KMS-11 (cell line): ENCODE measurements at regions not wholly inside any gene's neighbourhood (a gene's known extent, or its start where the extent isn't known, plus 50 kb on each side); places are given as distances from the start of the nearest gene placed in this dataset.
"Not testable (repeated sequence)": the region's sequence is repeated elsewhere in the genome, so short reads cannot be mapped to it uniquely, and the experiment has no call there.

Source experiments
- H2AFZ ChIP-seq: fragments of 200-600 bp; sonication (generic); 2 replicates; pipeline ENCODE4 v1.6.1; 2016; ENCODE audit warnings: antibody characterized with exemption, mixed run types, low read depth
- H3K27ac ChIP-seq: fragments of 200-600 bp; sonication (generic); 2 replicates; pipeline ENCODE4 v1.6.1; 2016; ENCODE audit warnings: mild to moderate bottlenecking, mixed run types
- H3K27me3 ChIP-seq: fragments of 200-600 bp; sonication (generic); 2 replicates; pipeline ENCODE4 v1.6.1; 2017; ENCODE audit warnings: mild to moderate bottlenecking, low read depth, mixed run types, moderate library complexity; ENCODE audit not compliant: insufficient read depth
- H3K36me3 ChIP-seq: fragments of 200-600 bp; sonication (generic); 2 replicates; pipeline ENCODE4 v1.6.1; 2017; ENCODE audit warnings: mild to moderate bottlenecking, mixed run types; ENCODE audit not compliant: insufficient read depth
- H3K4me1 ChIP-seq: fragments of 200-600 bp; sonication (generic); 2 replicates; pipeline ENCODE4 v1.6.1; 2016; ENCODE audit warnings: mild to moderate bottlenecking, low read depth, mixed run types; ENCODE audit not compliant: poor library complexity, severe bottlenecking
- H3K4me2 ChIP-seq: fragments of 200-600 bp; sonication (generic); 2 replicates; pipeline ENCODE4 v1.7.0; 2016; ENCODE audit warnings: mild to moderate bottlenecking, mixed run types
- H3K4me3 ChIP-seq: fragments of 200-600 bp; sonication (generic); IDR thresholded peaks from 2 replicates; pipeline ENCODE4 v1.6.1; 2017; ENCODE audit warnings: low read depth, low read length, mixed read lengths; ENCODE audit not compliant: insufficient read depth
- H3K79me2 ChIP-seq: fragments of 200-600 bp; sonication (generic); 2 replicates; pipeline ENCODE4 v1.6.1; 2016; ENCODE audit warnings: low read depth, mixed run types; ENCODE audit not compliant: insufficient read depth
- H3K9ac ChIP-seq: fragments of 200-600 bp; sonication (generic); 2 replicates; pipeline ENCODE4 v1.6.1; 2016; ENCODE audit warnings: mild to moderate bottlenecking, mixed run types
- H4K20me1 ChIP-seq: fragments of 200-600 bp; sonication (generic); 2 replicates; pipeline ENCODE4 v1.6.1; 2016; ENCODE audit warnings: mild to moderate bottlenecking, mixed run types; ENCODE audit not compliant: insufficient read depth
- TF ChIP-seq, protein P1 (sequence below): fragments of 200-600 bp; sonication (generic); conservative IDR thresholded peaks from 2 replicates; pipeline ENCODE4 v1.6.1; 2017; ENCODE audit warnings: low read depth, mild to moderate bottlenecking, antibody characterized with exemption, low read length, moderate library complexity, mixed read lengths

- no peak overlapping the region for H3K4me3 ChIP-seq
- no peak overlapping the region for H3K9ac ChIP-seq
- H3K27ac ChIP-seq = no peak overlapping the region
Observed at GRCh38 chr15:70576276-70576675, 187.1 kb downstream of the UACA start.

GRCh38 chr15:70575231-70576226, 187.8 kb downstream of the UACA start:
- H3K27ac ChIP-seq = no peak overlapping the region
- no peaks in the 10 kb centered on the region for H3K4me1 ChIP-seq
- no peak overlapping the region for H3K9ac ChIP-seq
- H3K36me3 ChIP-seq = no peaks in the 10 kb centered on the region
- H3K27me3 ChIP-seq = no peaks in the 10 kb centered on the region
- no peak overlapping the region for H2AFZ ChIP-seq
- no peak overlapping the region for H3K4me3 ChIP-seq
- no peaks in the 10 kb centered on the region for H3K79me2 ChIP-seq
- H4K20me1 ChIP-seq = no peaks in the 10 kb centered on the region
- no peak overlapping the region for H3K4me2 ChIP-seq
- TF ChIP-seq, protein P1, sequence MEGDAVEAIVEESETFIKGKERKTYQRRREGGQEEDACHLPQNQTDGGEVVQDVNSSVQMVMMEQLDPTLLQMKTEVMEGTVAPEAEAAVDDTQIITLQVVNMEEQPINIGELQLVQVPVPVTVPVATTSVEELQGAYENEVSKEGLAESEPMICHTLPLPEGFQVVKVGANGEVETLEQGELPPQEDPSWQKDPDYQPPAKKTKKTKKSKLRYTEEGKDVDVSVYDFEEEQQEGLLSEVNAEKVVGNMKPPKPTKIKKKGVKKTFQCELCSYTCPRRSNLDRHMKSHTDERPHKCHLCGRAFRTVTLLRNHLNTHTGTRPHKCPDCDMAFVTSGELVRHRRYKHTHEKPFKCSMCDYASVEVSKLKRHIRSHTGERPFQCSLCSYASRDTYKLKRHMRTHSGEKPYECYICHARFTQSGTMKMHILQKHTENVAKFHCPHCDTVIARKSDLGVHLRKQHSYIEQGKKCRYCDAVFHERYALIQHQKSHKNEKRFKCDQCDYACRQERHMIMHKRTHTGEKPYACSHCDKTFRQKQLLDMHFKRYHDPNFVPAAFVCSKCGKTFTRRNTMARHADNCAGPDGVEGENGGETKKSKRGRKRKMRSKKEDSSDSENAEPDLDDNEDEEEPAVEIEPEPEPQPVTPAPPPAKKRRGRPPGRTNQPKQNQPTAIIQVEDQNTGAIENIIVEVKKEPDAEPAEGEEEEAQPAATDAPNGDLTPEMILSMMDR = no peak

More at GRCh38 chr15:70576276-70576675, 187.1 kb downstream of the UACA start:
- H3K27me3 ChIP-seq = no peaks in the 10 kb centered on the region
- no peaks in the 10 kb centered on the region for H3K36me3 ChIP-seq
- H3K4me2 ChIP-seq = no peak overlapping the region
- TF ChIP-seq, protein P1 = no peak
- no peaks in the 10 kb centered on the region for H4K20me1 ChIP-seq
- no peaks in the 10 kb centered on the region for H3K4me1 ChIP-seq
- H2AFZ ChIP-seq = no peak overlapping the region
- H3K79me2 ChIP-seq = no peaks in the 10 kb centered on the region

- H3K27me3 ChIP-seq, H2AFZ ChIP-seq, H3K36me3 ChIP-seq, H3K9ac ChIP-seq, H3K4me3 ChIP-seq, H3K4me2 ChIP-seq, H3K4me1 ChIP-seq, H3K79me2 ChIP-seq, H4K20me1 ChIP-seq, H3K27ac ChIP-seq: not testable (repeated sequence)
Observed at GRCh38 chr15:70574325-70574724, 189.0 kb downstream of the UACA start.

DNA sequence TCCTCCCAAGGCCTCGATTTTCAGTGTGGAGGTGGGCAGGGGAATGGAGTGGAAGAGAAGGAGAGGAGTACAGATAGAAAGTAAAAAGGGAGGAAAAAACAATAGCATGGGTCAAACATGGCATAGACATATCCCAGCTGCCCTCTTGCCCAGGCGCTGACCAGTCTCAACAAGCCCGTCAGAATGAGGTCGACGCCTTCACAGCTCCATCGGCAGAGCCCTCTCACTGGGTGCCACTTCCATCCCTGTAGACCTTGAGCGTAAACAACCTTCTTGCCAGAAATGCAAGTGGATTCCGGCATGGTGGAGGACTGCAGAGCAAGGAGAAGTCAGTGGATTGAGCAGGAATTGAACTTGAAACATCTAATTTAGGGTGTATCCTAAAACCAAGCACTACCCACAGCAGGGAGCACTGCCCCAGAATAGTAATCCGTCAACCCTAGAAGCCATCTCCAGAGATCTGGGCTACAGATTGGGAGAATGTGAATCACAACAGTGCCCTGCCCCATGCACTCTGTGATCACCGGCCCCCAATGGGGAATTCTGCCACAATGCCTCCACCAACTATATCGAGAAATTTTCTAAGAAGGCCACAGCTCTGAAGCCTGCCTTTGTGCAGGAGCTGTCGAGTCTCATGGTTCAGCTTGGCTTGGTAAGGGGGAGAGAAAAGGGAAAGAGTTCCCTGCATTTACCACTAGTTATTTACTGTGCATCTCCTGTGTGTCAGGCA, 190.1 kb downstream of the UACA start:
- Histone ChIP-seq H3K36me3 (no peaks in the 10 kb centered on the region), H4K20me1 (no peaks in the 10 kb centered on the region), H3K4me3 (no peak overlapping the region), H3K79me2 (no peaks in the 10 kb centered on the region), H3K27ac (no peak overlapping the region), H3K27me3 (no peaks in the 10 kb centered on the region), H3K4me2 (no peak overlapping the region), H3K9ac (no peak overlapping the region), H3K4me1 (no peaks in the 10 kb centered on the region), H2AFZ (no peak overlapping the region)
- TF ChIP-seq, protein P1 = no peak
